NCI-H1105 treated with DMSO at 0.1 percent for 48 hours (cell line): ENCODE measurements at regions not wholly inside any gene's neighbourhood (a gene's known extent, or its start where the extent isn't known, plus 50 kb on each side); places are given as distances from the start of the nearest gene placed in this dataset.

ENCODE experiments used
- DNase-seq: peaks from one replicate; lab custom pipeline; 2025; lab: John Stamatoyannopoulos, UW

- DNase-seq: no peak
Observed at GRCh38 chr20:10863337-10864060, 189.7 kb upstream of the JAG1 start.

- no peak for DNase-seq
Observed at GRCh38 chr20:10864076-10864672, 190.4 kb upstream of the JAG1 start.

- peak; percentile 30 for DNase-seq
Observed at GRCh38 chr20:10868299-10868698, 194.5 kb upstream of the JAG1 start.

GRCh38 chr20:10873026-10873425 is 199.2 kb upstream of the JAG1 start:
- DNase-seq: no peak

DNA sequence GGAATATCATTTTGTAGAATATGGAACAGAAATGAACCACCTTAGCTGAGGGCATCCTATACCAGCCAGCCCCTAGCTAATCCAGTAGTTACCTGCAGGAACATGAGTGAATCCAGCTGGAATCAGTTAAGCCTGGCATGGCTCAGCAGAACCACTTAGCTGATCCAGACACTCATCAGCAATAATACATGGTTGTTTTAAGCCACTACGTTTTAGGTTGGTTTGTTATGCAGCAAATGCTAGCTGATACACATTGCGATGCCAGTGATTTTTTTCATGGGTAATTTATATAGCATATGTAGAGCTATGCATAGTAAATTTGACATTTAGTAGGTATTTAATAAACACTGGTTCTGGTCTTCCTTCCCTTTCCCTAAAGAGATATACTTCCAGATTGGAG is 201.9 kb upstream of the JAG1 start:
- no peak for DNase-seq

- DNase-seq: no peak
Observed at GRCh38 chr20:10876558-10876957, 202.8 kb upstream of the JAG1 start.

DNA sequence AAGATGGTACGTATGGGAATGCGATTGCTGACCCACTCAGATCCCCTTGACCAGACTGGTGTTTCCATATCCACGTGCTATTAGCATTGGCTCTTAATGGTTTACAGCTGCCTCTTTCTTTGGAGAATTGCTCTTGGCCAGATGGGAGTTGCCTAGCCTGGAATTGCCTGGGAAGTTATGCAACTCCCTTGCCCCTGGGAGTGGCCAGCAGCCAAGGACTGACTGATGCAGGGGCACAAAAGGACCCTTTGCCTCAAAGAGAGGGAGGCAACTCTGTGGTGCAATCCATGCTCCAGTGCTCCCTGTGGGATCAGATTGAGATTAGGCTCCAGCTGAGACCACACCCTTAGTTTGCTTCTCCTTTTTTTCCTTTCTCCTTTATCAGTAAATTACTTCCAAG is 203.5 kb upstream of the JAG1 start:
- DNase-seq: no peak

- DNase-seq: no peak
Observed at GRCh38 chr20:10883166-10883565, 209.4 kb upstream of the JAG1 start.

- no peak for DNase-seq
Observed at GRCh38 chr20:10893321-10893720, 219.5 kb upstream of the JAG1 start.

GRCh38 chr20:10897336-10897735 is 223.5 kb upstream of the JAG1 start:
- no peak for DNase-seq

DNA sequence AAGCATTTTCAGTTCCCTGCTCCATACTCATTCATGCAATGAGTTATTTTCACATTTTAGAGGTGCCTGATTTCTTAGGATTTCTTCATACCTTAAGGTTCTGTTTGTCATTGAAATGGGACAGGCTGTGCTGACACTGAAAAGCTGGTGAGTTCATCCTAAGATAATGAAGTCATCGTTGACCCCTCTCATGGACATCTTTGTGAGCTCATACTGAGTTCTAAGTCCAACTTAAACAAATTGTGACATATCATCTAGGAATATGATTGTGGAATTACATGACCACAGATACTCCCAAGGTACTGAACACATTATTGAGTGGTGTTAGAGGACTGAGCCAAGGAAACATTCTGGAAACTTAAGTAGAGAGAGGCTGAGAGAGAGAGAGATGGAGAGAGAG is 224.8 kb upstream of the JAG1 start:
- DNase-seq: no peak

GRCh38 chr20:10902174-10902573 is 228.4 kb upstream of the JAG1 start:
- no peak for DNase-seq

GRCh38 chr20:10902576-10903282 is 228.9 kb upstream of the JAG1 start:
- DNase-seq: no peak

GRCh38 chr20:10906834-10907233 is 233.0 kb upstream of the JAG1 start:
- no peak for DNase-seq

DNA sequence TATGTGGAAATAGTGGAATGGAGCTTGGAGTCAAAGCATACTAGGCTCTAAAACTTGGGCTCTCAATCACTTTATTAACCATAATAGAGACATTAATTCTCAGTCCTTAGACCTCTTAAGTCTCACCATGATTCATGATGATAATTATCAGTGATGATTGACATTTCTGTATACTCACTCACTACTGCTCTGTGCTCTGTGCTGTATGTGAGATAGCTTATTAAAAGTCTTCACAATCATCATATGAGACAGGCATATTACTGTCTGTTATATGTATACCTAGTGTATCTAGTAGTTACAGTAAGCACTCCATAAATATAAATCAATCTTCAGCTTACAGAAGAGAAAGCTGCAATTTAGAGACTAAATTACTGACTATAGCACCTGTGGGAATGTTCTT is 236.0 kb upstream of the JAG1 start:
- DNase-seq: no peak

GRCh38 chr20:10910535-10911178 is 236.9 kb upstream of the JAG1 start:
- no peak for DNase-seq

DNA sequence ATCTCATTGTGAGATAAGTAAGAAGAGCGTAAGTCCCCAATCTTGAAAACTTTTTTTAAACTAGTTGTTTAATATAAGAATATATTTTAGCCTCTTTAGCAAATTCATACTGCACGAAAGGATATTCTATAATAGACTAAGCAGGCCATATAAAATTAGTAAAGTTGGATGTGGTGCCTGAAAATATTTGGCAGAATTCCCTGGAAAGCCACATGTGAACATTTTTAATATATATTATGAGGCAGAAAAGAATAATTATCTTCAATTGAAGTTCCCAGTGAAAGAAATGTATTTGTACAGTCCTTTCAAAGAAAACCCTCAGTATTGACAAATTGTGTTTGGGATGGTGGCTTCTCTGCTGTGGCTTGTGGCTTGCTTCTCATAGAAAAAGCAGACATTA is 237.5 kb upstream of the JAG1 start:
- no peak for DNase-seq

- DNase-seq: no peak
Observed at GRCh38 chr20:10915815-10916214, 242.0 kb upstream of the JAG1 start.

GRCh38 chr20:10916312-10916711 is 242.5 kb upstream of the JAG1 start:
- no peak for DNase-seq

GRCh38 chr20:10917826-10918225 is 244.0 kb upstream of the JAG1 start:
- DNase-seq: no peak

DNA sequence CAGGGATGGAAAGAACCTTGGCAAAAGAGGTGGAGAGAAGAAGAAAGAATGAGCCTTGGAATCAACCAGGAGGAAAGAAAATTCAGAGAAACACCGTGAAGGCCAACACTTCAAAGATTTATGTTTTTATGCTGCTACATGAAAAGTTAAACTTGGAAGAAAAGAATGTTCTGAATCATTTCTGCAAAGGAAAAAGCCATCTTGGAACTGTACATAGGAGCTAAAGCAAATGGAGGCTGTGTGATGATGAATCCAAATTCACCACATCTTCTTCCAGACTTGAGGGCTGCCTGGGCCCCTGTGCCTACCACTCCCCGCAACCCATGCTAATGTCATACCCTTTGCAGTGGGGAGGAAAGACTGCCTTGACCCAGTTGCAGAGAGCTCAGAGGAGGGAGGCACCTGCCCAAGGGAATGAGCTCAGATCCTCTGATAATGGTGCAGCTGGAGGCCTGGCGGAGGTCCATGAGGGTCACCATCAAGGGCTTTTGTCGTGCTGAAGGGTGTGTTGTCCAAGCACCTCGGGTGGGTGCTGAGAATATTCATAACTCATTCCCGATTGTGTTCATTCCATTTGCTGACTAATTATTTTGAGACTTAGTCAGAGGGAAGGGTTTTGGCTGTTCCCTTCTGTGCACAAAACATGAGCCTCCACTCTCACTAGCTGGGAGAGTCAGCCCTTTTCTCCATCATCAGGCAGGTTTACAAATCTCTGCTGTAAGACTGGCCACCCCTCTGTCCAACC is 245.8 kb upstream of the JAG1 start:
- no peak for DNase-seq

DNA sequence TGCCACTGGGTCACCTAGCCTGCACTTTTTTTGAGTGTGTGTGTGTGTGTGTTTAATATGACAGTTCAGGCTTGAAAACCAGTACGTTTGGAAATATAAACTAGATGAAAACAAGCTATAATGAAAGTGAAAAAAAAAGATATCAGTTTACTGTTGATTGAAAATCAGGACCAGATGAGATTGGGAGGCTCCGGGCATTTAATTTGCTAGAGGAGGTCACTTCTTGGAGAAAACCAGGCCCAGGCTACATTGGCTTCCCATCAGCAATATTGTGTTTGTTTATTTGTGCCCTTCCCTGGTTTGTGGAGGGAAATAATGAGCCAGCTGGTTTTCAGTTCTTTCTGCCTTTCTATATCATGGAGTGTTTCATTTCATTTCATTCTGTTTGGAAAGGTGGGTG is 246.6 kb upstream of the JAG1 start:
- no peak for DNase-seq
